ENCODE measurements at regions not wholly inside any gene's neighbourhood (a gene's known extent, or its start where the extent isn't known, plus 50 kb on each side); places are given as distances from the start of the nearest gene placed in this dataset.

DNA sequence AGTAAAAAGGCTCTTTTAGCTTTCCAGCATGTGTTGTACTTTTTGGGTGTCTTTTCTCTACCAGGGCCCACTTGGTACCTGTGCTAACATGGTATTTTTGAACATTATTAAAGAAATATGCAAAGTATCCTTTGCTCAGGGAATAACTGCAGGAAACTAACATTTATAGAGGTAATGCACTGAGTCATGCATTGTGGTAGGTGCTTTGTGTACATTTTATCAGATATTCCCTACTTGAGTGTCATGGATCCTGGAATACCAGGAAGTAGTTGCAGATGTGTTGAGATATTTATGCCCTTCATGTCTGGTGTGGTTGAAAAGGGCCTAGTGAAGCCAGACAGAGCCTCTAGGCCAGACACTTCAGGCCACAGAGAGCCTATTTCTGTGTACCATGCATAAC lies 215.5 kb upstream of the CYRIA start:
- ChIA-PET POLR2A (no interaction called here), CTCF (no interaction called here)
- no peak overlapping the region for H3K27ac ChIP-seq (ENCODE audit: low read depth in 1 of 2, low read length in 2 of 2)
- TF ChIP-seq, protein P1, sequence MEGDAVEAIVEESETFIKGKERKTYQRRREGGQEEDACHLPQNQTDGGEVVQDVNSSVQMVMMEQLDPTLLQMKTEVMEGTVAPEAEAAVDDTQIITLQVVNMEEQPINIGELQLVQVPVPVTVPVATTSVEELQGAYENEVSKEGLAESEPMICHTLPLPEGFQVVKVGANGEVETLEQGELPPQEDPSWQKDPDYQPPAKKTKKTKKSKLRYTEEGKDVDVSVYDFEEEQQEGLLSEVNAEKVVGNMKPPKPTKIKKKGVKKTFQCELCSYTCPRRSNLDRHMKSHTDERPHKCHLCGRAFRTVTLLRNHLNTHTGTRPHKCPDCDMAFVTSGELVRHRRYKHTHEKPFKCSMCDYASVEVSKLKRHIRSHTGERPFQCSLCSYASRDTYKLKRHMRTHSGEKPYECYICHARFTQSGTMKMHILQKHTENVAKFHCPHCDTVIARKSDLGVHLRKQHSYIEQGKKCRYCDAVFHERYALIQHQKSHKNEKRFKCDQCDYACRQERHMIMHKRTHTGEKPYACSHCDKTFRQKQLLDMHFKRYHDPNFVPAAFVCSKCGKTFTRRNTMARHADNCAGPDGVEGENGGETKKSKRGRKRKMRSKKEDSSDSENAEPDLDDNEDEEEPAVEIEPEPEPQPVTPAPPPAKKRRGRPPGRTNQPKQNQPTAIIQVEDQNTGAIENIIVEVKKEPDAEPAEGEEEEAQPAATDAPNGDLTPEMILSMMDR (IDR thresholded peaks at IDR 0.05), result no peak
- H3K36me3 Mint-ChIP-seq (ENCODE audit: low read depth), result no peaks in the 10 kb centered on the region
- no peak for DNase-seq
- no peaks in the 10 kb centered on the region for H3K9me3 ChIP-seq (ENCODE audit: control insufficient read depth in 1 of 2, insufficient read depth in 1 of 2, low read length in 2 of 2)
- no peak overlapping the region for H3K27ac Mint-ChIP-seq
- intact Hi-C loops (cut with DNase I, micrococcal nuclease), result no loop called here
- no peak overlapping the region for H3K4me3 Mint-ChIP-seq
- no peaks in the 10 kb centered on the region for H3K4me1 Mint-ChIP-seq (ENCODE audit: low read depth)
- no peaks in the 10 kb centered on the region for H3K27me3 ChIP-seq (ENCODE audit: control insufficient read depth in 1 of 2, insufficient read depth in 2 of 2, low read length in 2 of 2)
- no peaks in the 10 kb centered on the region for H3K4me1 ChIP-seq (ENCODE audit: insufficient read depth, low read length)
- ATAC-seq (ENCODE audit: poor library complexity), result no peak
- H3K27me3 Mint-ChIP-seq, result no peaks in the 10 kb centered on the region
- no peak overlapping the region for H3K4me3 ChIP-seq (ENCODE audit: low read length)
- H3K36me3 ChIP-seq (ENCODE audit: insufficient read depth, low read length), result no peaks in the 10 kb centered on the region
- H3K9me3 Mint-ChIP-seq, result no peaks in the 10 kb centered on the region

DNA sequence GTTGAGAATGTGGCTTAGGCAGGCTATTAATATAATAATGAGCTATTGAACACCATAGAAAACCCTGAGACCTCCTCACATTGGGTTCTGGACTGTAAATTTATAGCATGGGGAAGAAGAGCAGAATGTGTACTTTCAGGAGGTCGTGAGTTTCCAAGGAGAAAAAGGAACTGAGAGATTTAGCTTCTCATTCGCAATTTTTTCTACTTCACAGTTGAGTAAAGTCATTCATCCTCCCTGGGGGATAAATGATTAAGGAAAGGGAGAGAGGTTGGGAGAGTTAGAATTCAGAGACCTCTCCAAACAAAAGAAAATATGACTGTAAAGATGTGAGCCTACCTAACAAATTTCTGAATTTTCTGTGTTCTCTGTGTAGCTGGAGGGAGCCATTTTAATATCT lies 205.8 kb upstream of the CYRIA start:
- no peaks in the 10 kb centered on the region for H3K4me1 Mint-ChIP-seq (ENCODE audit: low read depth)
- no peak overlapping the region for H3K4me3 Mint-ChIP-seq
- Histone ChIP-seq H3K9me3 (ENCODE audit: control insufficient read depth in 1 of 2, insufficient read depth in 1 of 2, low read length in 2 of 2) (no peaks in the 10 kb centered on the region), H3K4me3 (ENCODE audit: low read length) (no peak overlapping the region), H3K36me3 (ENCODE audit: insufficient read depth, low read length) (no peaks in the 10 kb centered on the region), H3K27ac (ENCODE audit: low read depth in 1 of 2, low read length in 2 of 2) (no peak overlapping the region), H3K27me3 (ENCODE audit: control insufficient read depth in 1 of 2, insufficient read depth in 2 of 2, low read length in 2 of 2) (no peaks in the 10 kb centered on the region), H3K4me1 (ENCODE audit: insufficient read depth, low read length) (no peaks in the 10 kb centered on the region)
- POLR2A ChIA-PET, result no interaction called here
- H3K36me3 Mint-ChIP-seq (ENCODE audit: low read depth), result no peaks in the 10 kb centered on the region
- CTCF ChIA-PET, result no interaction called here
- ATAC-seq (ENCODE audit: poor library complexity) (no peak), DNase-seq (no peak)
- H3K27ac Mint-ChIP-seq, result no peak overlapping the region
- no peaks in the 10 kb centered on the region for H3K27me3 Mint-ChIP-seq
- no peaks in the 10 kb centered on the region for H3K9me3 Mint-ChIP-seq
- TF ChIP-seq, protein P1 (IDR thresholded peaks at IDR 0.05), result no peak
- intact Hi-C loops (cut with DNase I, micrococcal nuclease), result no loop called here

DNA sequence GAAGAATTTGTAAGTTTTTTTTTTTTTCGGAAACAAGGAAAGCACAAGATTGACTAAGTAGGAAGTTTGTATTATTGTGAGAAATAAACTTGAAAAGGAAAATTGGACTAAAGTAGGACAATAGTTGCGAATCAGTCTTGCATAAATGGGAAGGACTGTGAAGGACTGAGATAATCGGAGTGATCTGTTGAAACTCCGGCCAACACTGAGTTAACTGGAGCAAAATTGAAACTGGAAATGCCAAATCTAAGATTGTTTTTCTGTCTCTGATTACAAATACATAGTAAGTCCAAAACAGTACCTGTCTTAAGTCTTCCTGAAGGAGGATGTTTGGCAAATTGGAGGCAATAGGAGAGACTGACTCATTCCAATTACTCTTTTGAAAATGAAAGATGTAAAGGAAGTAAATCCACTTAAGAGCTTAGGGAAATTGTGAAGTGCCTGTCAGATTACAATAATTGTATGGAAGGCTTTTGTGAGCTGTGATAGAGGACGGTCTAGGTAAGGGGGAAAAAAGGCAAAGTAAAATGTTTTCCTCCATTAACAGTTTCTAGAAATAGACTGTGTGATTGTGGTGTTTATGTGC lies 204.9 kb upstream of the CYRIA start:
- ChIA-PET CTCF (no interaction called here), POLR2A (no interaction called here)
- Histone ChIP-seq H3K4me3 (ENCODE audit: low read length) (no peak overlapping the region), H3K27me3 (ENCODE audit: control insufficient read depth in 1 of 2, insufficient read depth in 2 of 2, low read length in 2 of 2) (no peaks in the 10 kb centered on the region), H3K27ac (ENCODE audit: low read depth in 1 of 2, low read length in 2 of 2) (no peak overlapping the region), H3K9me3 (ENCODE audit: control insufficient read depth in 1 of 2, insufficient read depth in 1 of 2, low read length in 2 of 2) (no peaks in the 10 kb centered on the region), H3K4me1 (ENCODE audit: insufficient read depth, low read length) (no peaks in the 10 kb centered on the region), H3K36me3 (ENCODE audit: insufficient read depth, low read length) (no peaks in the 10 kb centered on the region)
- no peak overlapping the region for H3K27ac Mint-ChIP-seq
- TF ChIP-seq, protein P1 (IDR thresholded peaks at IDR 0.05), result no peak
- no peak overlapping the region for H3K4me3 Mint-ChIP-seq
- H3K27me3 Mint-ChIP-seq, result no peaks in the 10 kb centered on the region
- H3K36me3 Mint-ChIP-seq (ENCODE audit: low read depth), result no peaks in the 10 kb centered on the region
- H3K9me3 Mint-ChIP-seq, result no peaks in the 10 kb centered on the region
- no peak for DNase-seq
- H3K4me1 Mint-ChIP-seq (ENCODE audit: low read depth), result no peaks in the 10 kb centered on the region
- intact Hi-C loops (cut with DNase I, micrococcal nuclease), result no loop called here
- no peak for ATAC-seq (ENCODE audit: poor library complexity)
